A549 (cell line): ENCODE measurements at regions not wholly inside any gene's neighbourhood (a gene's known extent, or its start where the extent isn't known, plus 50 kb on each side); places are given as distances from the start of the nearest gene placed in this dataset.

ENCODE experiments used
- BCL3 ChIP-seq: fragments of >200 bp; sonication (Bioruptor Twin); formaldehyde crosslinking; IDR thresholded peaks from 3 replicates; pipeline ENCODE4 v1.6.1; 2016
- BHLHE40 ChIP-seq: IDR thresholded peaks from 2 replicates; pipeline ENCODE4 v1.6.1; 2012; ENCODE audit warnings: low read depth, low read length, inconsistent platforms
- CHD4 ChIP-seq: fragments of 200-600 bp; sonication (generic); IDR thresholded peaks from 2 replicates; pipeline ENCODE4 v1.6.1; 2016; ENCODE audit warnings: antibody characterized with exemption, mild to moderate bottlenecking, borderline replicate concordance
- CTCF ChIP-seq: fragments of >200 bp; sonication (Bioruptor Twin); formaldehyde crosslinking; IDR thresholded peaks from 3 replicates; pipeline ENCODE4 v1.5.1; 2016
- ELK1 ChIP-seq: fragments of 150-350 bp; IDR thresholded peaks from 2 replicates; pipeline ENCODE4 v1.6.1; 2014; ENCODE audit warnings: low read depth, mild to moderate bottlenecking, low read length
- EP300 ChIP-seq, 2 experiments: fragments of >200 bp; sonication (Bioruptor Twin); formaldehyde crosslinking; IDR thresholded peaks; 2 replicates in 1 of 2; 3 replicates in 1 of 2; pipeline ENCODE4 v1.6.1; 2016 to 2017
- POLR2A ChIP-seq: IDR thresholded peaks from 2 replicates; pipeline ENCODE4 v1.6.1; 2012; ENCODE audit warnings: mild to moderate bottlenecking, low read length
- POLR2AphosphoS2 ChIP-seq: conservative IDR thresholded peaks from 2 replicates; pipeline ENCODE4 v1.6.1; 2012; ENCODE audit warnings: low read length, improper control_type of control experiment, inconsistent platforms
- RFX5 ChIP-seq: fragments of 450-650 bp; IDR thresholded peaks from 2 replicates; pipeline ENCODE4 v1.7.1; 2014; ENCODE audit warnings: antibody characterized with exemption, mild to moderate bottlenecking, moderate library complexity
- RNF2 ChIP-seq: fragments of 200-600 bp; sonication (generic); IDR thresholded peaks from 2 replicates; pipeline ENCODE4 v1.6.1; 2016; ENCODE audit warnings: low read depth, mild to moderate bottlenecking, antibody characterized with exemption, moderate library complexity, borderline replicate concordance
- SMC3 ChIP-seq: fragments of >200 bp; sonication (Bioruptor Twin); formaldehyde crosslinking; IDR thresholded peaks from 3 replicates; pipeline ENCODE4 v1.6.1; 2018; ENCODE audit warnings: inconsistent platforms

- TF ChIP-seq BCL3, result no peak
- TF ChIP-seq RNF2, result no peak
- no peak for TF ChIP-seq EP300 (IDR thresholded peaks at IDR 0.05)
- no peak for TF ChIP-seq SMC3
- no peak for TF ChIP-seq CTCF
- no peak for TF ChIP-seq BHLHE40
- TF ChIP-seq CHD4, result no peak
- no peak for TF ChIP-seq POLR2AphosphoS2
- no peak for TF ChIP-seq POLR2A
- TF ChIP-seq ELK1, result no peak
- TF ChIP-seq RFX5, result no peak
These were observed 106.7 kb downstream of the FAM174A start for GRCh38 chr5:100641833-100642232.
